Stimulated activated CD8-positive, alpha-beta memory T cell treated with anti-CD3 and anti-CD28 coated beads, Interleukin-4, amount 100 ng/mL, for 48 hours (primary cell): ENCODE measurements at regions not wholly inside any gene's neighbourhood (a gene's known extent, or its start where the extent isn't known, plus 50 kb on each side); places are given as distances from the start of the nearest gene placed in this dataset.
"Not testable (repeated sequence)": the region's sequence is repeated elsewhere in the genome, so short reads cannot be mapped to it uniquely, and the experiment has no call there.

Experiments
- DNase-seq: peaks from one replicate; pipeline ENCODE4 v3.0.0-alpha.2; 2020

DNA sequence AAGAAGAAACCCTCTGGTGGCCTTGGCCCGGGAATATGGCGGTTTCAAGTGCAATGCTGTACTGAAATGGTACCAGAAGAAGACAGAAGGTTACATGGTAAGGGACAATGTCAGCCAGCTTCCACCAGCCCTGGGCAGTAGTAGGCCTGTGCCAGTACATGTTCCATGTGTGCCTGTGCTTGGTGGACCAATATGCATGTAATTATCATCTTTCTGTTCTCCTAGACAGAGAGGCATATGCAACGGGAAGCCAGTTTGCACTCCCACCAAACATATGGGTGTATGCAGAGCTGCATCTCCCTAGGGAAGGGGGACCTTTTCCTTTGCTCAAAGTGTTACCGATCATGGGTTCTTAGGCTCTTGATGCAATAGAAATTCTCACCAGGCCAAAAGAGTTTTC, 80.9 kb upstream of the ADORA2B start:
- not testable (repeated sequence) for DNase-seq

DNA sequence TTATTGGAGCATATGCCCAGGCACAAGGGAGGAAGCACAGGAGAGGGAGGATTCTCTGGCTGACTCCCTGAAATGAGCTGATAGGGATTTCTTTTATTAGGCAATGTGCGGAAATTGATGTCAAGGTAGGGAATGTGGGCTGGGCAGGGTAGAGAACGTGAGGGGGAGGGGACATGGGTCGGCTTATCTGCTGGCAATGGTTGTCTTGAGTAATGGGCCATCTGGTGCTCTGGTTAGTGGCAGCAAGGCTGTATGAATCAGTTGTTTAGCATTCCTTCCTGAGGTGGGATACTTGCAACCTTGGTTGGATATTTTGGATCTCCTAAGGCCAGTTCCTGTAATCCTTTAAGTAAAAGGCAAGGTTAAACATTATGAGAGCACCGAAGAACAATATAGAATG, 80.5 kb upstream of the ADORA2B start:
- DNase-seq: not testable (repeated sequence)

DNA sequence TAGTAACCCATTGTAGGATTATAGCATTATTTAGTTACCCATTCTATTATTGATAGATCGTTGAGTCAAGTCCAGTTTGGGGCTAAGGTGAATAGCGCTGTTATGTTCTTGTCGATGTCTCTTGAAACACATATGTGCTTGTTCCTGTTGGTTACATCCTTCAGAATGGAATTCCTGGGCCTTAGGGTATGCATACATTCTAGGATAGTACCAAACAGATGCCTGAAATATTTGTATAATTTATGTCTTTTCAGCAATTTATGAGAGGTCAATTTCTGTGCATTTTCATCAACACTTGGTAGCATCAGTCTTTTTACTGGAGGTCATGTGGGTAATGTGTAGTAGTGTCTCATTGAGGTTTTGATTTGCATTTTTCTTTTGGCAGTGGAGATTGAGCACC, 78.9 kb upstream of the ADORA2B start:
- not testable (repeated sequence) for DNase-seq

GRCh38 chr17:15867331-15867730, 77.6 kb upstream of the ADORA2B start:
- not testable (repeated sequence) for DNase-seq

GRCh38 chr17:15869868-15870267, 75.1 kb upstream of the ADORA2B start:
- DNase-seq: not testable (repeated sequence)

DNA sequence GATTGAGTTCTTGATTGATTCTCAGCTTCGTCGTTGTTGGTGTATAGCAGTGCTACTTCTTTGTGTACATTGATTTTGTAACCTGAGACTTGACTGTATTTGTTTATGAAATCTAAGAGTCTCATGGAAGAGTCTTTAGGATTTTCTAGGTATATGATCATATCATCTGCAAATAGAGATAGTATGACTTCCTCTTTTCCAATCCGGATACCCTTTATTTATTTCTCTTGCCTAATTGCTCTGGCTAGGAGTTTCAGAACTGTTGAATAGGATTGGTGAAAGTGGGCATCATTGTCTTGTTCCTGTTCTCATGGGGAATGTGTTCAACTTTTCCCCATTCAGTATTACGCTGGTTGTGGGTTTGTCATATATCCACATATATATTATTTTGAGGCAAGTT, 72.3 kb upstream of the ADORA2B start:
- DNase-seq: not testable (repeated sequence)

DNA sequence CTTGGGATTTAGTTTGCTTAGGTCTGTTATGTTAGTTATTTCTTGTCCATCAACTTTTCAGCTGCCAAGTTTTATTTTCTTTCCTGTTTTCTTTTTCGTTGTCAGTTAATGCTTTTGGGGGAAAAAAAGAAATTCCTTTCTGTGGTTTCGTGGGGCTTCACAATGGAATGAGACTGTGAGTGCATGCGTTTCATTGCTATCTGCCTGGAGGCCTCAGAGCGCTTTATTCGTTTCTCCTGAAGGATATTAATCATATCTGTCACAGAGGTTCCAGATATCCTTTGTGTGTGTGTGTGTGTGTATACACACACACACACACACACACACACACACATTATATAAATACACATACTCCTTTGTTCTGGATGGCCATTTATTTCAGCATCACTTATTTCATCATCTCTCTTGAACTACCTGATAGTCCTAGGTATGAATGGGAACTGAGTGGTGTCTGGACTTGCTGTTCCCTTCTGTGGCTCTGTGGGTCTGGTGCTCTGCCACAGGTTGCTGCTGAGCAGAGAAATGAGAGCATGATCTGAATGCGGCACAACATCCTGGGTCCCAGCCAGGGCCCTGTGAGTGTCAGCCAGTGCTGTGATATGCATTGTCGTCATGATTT, 66.9 kb upstream of the ADORA2B start:
- DNase-seq: not testable (repeated sequence)

- no peak for DNase-seq
These were observed 62.7 kb upstream of the ADORA2B start for GRCh38 chr17:15882058-15882720.

GRCh38 chr17:15882777-15883176, 62.2 kb upstream of the ADORA2B start:
- no peak for DNase-seq

DNA sequence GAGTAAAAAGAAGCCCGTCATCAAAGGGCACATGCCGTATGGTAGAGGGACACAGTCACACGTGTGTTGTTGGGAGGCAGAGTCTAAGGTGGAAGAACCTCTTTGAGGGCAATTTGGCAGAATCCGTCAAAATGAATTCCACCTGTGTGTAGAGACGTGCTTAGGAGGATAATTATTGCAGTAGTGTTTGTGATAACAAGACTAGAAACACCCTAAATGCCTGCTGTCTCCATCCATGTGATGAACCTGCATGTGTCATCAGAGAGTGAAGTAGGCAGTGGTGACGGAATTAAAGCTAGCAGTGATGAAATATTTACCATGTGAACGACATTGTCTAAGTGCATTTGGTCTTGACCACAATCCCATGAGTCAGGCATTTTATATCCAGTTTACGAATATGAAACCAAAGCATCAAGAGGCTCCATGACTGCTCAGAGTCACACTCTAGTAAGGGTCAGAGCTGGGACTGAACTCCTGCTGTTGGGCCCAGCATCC, 61.3 kb upstream of the ADORA2B start:
- DNase-seq: no peak

- DNase-seq: no peak
These were observed 60.2 kb upstream of the ADORA2B start for GRCh38 chr17:15884731-15885130.

- no peak for DNase-seq
These were observed 59.2 kb upstream of the ADORA2B start for GRCh38 chr17:15885770-15886169.

GRCh38 chr17:15886221-15886620, 58.7 kb upstream of the ADORA2B start:
- no peak for DNase-seq

DNA sequence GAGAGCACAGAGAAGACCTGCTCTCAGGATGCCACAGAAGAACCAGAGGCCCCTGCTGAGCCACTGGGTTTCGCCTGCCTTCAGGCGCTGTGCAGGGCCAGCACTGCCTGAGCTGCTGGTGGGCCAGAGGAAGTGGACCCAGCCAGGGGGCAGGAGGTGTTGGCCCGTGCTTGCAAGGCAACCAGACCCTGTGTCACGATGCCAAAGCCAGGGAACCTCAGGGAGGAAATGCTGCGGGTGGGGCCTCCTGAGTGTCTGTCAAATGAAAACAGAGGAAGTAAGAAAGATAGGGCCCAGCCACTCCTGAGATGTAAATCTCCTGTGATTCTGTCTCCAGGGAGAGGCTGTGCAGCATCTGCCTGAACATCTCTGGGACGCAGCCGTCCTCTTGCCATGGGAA, 58.1 kb upstream of the ADORA2B start:
- DNase-seq: no peak

- no peak for DNase-seq
These were observed 56.5 kb upstream of the ADORA2B start for GRCh38 chr17:15888436-15888835.

- DNase-seq: no peak
These were observed 54.5 kb upstream of the ADORA2B start for GRCh38 chr17:15890279-15890892.

DNA sequence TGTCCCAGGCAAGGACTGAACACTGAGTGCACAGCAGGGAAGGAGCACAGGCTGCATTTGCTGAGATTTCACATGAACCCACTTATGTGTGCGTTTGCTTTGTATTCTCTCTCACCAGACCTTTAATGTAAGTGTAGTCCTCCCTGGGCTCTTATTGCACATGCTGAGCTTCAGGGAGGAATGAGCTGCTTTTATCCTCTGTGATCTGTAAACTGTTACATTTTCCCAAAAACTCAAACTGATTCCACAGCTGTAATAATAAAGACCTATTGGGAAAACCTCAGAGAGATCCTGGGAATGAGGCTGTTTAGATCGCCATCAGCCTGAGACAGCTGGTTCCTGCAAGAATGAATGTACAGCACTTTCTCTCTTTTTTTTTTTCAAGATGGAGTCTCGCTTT, 53.6 kb upstream of the ADORA2B start:
- no peak for DNase-seq

DNA sequence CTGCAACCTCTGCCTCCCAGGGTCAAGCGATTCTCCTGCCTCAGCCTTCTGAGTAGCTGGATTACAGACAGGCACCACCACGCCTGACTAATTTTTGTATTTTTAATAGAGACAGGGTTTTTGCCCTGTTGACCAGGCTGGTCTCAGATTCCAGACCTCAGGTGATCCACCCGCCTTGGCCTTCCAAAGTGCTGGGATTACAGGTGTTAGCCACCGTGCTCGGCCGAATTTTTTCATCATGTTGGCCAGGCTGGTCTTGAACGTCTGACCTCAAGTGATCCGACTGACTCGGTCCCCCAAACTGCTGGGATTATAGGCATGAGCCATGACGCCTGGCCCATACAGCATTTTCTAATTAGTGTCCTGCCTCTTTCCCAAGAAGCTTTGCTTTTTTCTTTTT, 52.7 kb upstream of the ADORA2B start:
- DNase-seq: no peak

GRCh38 chr17:15892731-15893657, 51.9 kb upstream of the ADORA2B start:
- no peak for DNase-seq

GRCh38 chr17:15893658-15894024, 51.3 kb upstream of the ADORA2B start:
- DNase-seq: no peak

DNA sequence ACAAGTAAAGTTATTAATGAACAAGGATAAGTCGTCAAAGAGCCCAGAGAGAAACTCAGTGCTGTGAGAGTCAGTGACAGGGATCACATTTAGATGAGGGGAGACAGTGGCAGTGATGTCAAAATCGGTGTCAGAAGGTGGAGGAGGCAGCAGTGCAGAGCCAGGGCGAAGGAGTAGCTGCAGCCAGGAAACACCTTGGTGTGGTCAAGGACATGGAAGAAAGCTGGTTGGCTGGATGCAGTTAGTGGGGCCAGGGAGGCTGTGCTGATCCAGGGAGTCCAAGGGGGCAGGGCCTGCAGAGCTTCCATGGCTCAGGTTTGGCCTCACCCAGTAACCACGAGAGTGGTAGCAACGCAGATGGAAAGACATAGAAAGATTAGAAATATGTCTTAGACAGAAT, 50.7 kb upstream of the ADORA2B start:
- DNase-seq: no peak

DNA sequence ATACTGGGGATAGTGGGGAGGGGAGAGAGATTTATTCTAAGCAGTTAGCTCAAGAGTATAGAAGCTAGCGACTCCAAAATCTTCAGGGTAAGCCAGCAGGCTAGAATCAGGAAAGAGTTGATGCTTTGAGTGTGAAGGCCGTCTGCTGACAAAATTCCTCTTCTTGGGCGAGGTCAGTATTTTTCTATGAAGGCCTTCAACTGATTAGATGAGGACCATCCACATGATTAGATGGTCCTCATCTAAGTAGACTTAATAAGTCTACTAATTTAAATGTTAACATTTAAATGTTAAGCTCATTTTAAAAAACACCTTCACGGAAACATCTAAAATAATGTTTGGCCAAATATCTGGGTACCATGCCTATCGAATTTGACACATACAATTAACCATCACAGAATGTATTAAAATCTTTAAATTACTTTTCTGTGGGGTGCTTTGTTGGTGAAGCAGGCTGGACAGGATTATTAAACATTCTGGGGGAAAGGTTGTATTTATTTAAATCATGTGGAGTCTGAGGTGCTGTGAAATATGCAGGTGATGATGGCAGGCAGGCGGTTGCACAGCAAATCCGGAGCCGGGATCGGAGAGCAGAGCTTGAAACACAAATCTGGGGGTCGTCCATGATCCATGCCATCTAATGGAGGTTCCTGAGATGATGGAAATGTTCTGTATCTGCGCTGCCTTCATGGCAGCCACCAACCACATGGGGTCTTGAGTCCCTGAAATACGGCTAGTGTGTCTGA, 49.8 kb upstream of the ADORA2B start:
- DNase-seq: no peak
